IMR-90 (cell line): ENCODE measurements at regions not wholly inside any gene's neighbourhood (a gene's known extent, or its start where the extent isn't known, plus 50 kb on each side); places are given as distances from the start of the nearest gene placed in this dataset.
A peak's percentile ranks its signal among the peaks of the same experiment; 100 is the strongest.

Source experiments
- ATAC-seq: fragments of 200-7000 bp; cut with Tn5 transposase; 2 replicates; pipeline ENCODE4 v1.9.1; 2020; ENCODE audit warnings: low read depth, mild to moderate bottlenecking, moderate library complexity
- BruUV-seq: library from RNA; stranded (reverse); fragments of 400-500 nt; replicated peaks from 2 replicates; lab custom pipeline; 2021; lab: Mats Ljungman, UMichigan
- CTCF ChIA-PET: fragments of 300-600 bp; formaldehyde crosslinking; extraction: SDS; loops from one replicate; lab custom pipeline; 2021; ENCODE audit warnings: antibody characterized with exemption; lab: Yijun Ruan, JAX
- POLR2A ChIA-PET: fragments of 300-600 bp; sonication (Branson Sonifier 250); formaldehyde crosslinking; loops from one replicate; lab custom pipeline; 2022; ENCODE audit warnings: antibody characterized with exemption; ENCODE audit not compliant: unreplicated experiment; lab: Charles Lee
- DNase-seq: peaks from one replicate; pipeline ENCODE4 v3.0.0; 2013
- H2AFZ ChIP-seq: replicated peaks from 2 replicates; pipeline ENCODE3; 2013; ENCODE audit warnings: low read length, mild to moderate bottlenecking; ENCODE audit not compliant: poor library complexity
- H2AK5ac ChIP-seq: 2 replicates; pipeline ENCODE4 v1.6.1; 2013; ENCODE audit warnings: low read depth, low read length, inconsistent platforms
- H2AK9ac ChIP-seq: replicated peaks from 2 replicates; pipeline ENCODE3; 2013; ENCODE audit warnings: mild to moderate bottlenecking, low read depth, low read length, moderate library complexity; ENCODE audit not compliant: poor library complexity
- H2BK120ac ChIP-seq: 2 replicates; pipeline ENCODE4 v1.6.1; 2013; ENCODE audit warnings: low read depth, low read length, inconsistent platforms
- H2BK15ac ChIP-seq: 3 replicates; pipeline ENCODE4 v1.6.1; 2013; ENCODE audit warnings: low read depth, low read length, inconsistent platforms
- H2BK20ac ChIP-seq: 2 replicates; pipeline ENCODE4 v1.6.1; 2013; ENCODE audit warnings: low read depth, mild to moderate bottlenecking, inconsistent platforms, low read length, moderate library complexity
- H2BK5ac ChIP-seq: 2 replicates; pipeline ENCODE4 v1.6.1; 2013; ENCODE audit warnings: mild to moderate bottlenecking, low read depth, low read length, inconsistent platforms; ENCODE audit not compliant: poor library complexity, severe bottlenecking
- H3K14ac ChIP-seq: replicated peaks from 2 replicates; pipeline ENCODE4 v1.6.1; 2013; ENCODE audit warnings: low read depth, low read length, inconsistent platforms
- H3K18ac ChIP-seq: 2 replicates; pipeline ENCODE4 v1.6.1; 2013; ENCODE audit warnings: low read depth, low read length, control low read depth
- H3K23ac ChIP-seq: 2 replicates; pipeline ENCODE4 v1.6.1; 2013; ENCODE audit warnings: low read depth, low read length, inconsistent platforms
- H3K27ac ChIP-seq: 2 replicates; pipeline ENCODE4 v1.5.1; 2013; ENCODE audit warnings: mild to moderate bottlenecking, control low read depth, low read length; ENCODE audit not compliant: insufficient read depth
- H3K27me3 ChIP-seq: 2 replicates; pipeline ENCODE4 v1.6.1; 2013; ENCODE audit warnings: low read length; ENCODE audit not compliant: control insufficient read depth, insufficient read depth
- H3K36me3 ChIP-seq: 2 replicates; pipeline ENCODE4 v1.6.1; 2013; ENCODE audit warnings: low read length, mixed read lengths; ENCODE audit not compliant: control insufficient read depth, insufficient read depth
- H3K4ac ChIP-seq: 2 replicates; pipeline ENCODE4 v1.6.1; 2013; ENCODE audit warnings: low read depth, low read length, inconsistent platforms
- H3K4me1 ChIP-seq: 2 replicates; pipeline ENCODE4 v1.6.1; 2013; ENCODE audit warnings: low read length, mixed read lengths; ENCODE audit not compliant: control insufficient read depth, insufficient read depth
- H3K4me2 ChIP-seq: 2 replicates; pipeline ENCODE4 v1.6.1; 2013; ENCODE audit warnings: low read depth, mild to moderate bottlenecking, control low read depth, low read length, moderate library complexity
- H3K4me3 ChIP-seq: 2 replicates; pipeline ENCODE4 v1.5.1; 2013; ENCODE audit warnings: low read depth, mild to moderate bottlenecking, control low read depth, low read length, moderate library complexity; ENCODE audit not compliant: insufficient read depth
- H3K56ac ChIP-seq: 2 replicates; pipeline ENCODE4 v1.6.1; 2013; ENCODE audit warnings: low read length, inconsistent platforms; ENCODE audit not compliant: insufficient read depth; ENCODE audit errors: extremely low read depth
- H3K79me1 ChIP-seq, 2 experiments: 2 replicates each; pipeline ENCODE4 v1.6.1; 2013; ENCODE audit warnings: low read length in 2 of 2, inconsistent platforms in 1 of 2, low read depth in 1 of 2
- H3K9ac ChIP-seq: 2 replicates; pipeline ENCODE4 v1.6.1; 2013; ENCODE audit warnings: low read depth, low read length, control low read depth
- H3K9me1 ChIP-seq: 2 replicates; pipeline ENCODE4 v1.6.1; 2013; ENCODE audit warnings: low read length, inconsistent platforms; ENCODE audit not compliant: insufficient read depth
- H3K9me3 ChIP-seq: 2 replicates; pipeline ENCODE4 v1.6.1; 2013; ENCODE audit warnings: low read length; ENCODE audit not compliant: control insufficient read depth, insufficient read depth
- H4K20me1 ChIP-seq: 2 replicates; pipeline ENCODE4 v1.6.1; 2013; ENCODE audit warnings: low read length, inconsistent platforms; ENCODE audit not compliant: insufficient read depth
- H4K5ac ChIP-seq: 2 replicates; pipeline ENCODE4 v1.6.1; 2013; ENCODE audit warnings: mild to moderate bottlenecking, low read depth, low read length, control low read depth
- H4K8ac ChIP-seq, 2 experiments: 2 replicates each; pipeline ENCODE4 v1.6.1; 2013; ENCODE audit warnings: low read depth in 2 of 2, low read length in 2 of 2, control low read depth in 1 of 2, inconsistent platforms in 1 of 2
- H4K91ac ChIP-seq: 2 replicates; pipeline ENCODE4 v1.6.1; 2013; ENCODE audit warnings: low read depth, low read length, inconsistent platforms; ENCODE audit not compliant: insufficient read depth
- FOS ChIP-seq: fragments of 150-350 bp; IDR thresholded peaks from 2 replicates; pipeline ENCODE4 v1.6.1; 2016; ENCODE audit warnings: low read depth, low read length
- MAFK ChIP-seq: IDR thresholded peaks from 2 replicates; pipeline ENCODE4 v1.6.1; 2012; ENCODE audit warnings: low read depth, low read length, improper control_type of control experiment
- MAZ ChIP-seq: IDR thresholded peaks from 2 replicates; pipeline ENCODE4 v1.6.1; 2012; ENCODE audit warnings: low read depth, mild to moderate bottlenecking, low read length, improper control_type of control experiment, moderate library complexity, borderline replicate concordance
- MXI1 ChIP-seq: IDR thresholded peaks from 2 replicates; pipeline ENCODE4 v1.6.1; 2012; ENCODE audit warnings: low read depth, mild to moderate bottlenecking, low read length, moderate library complexity, borderline replicate concordance
- RAD21 ChIP-seq: IDR thresholded peaks from 2 replicates; pipeline ENCODE4 v1.6.1; 2012; ENCODE audit warnings: low read length, improper control_type of control experiment
- RCOR1 ChIP-seq: IDR thresholded peaks from 2 replicates; pipeline ENCODE4 v1.6.1; 2012; ENCODE audit warnings: mild to moderate bottlenecking, low read length, improper control_type of control experiment; ENCODE audit not compliant: insufficient replicate concordance
- RFX5 ChIP-seq: IDR thresholded peaks from 2 replicates; pipeline ENCODE4 v1.8.0; 2012; ENCODE audit warnings: low read depth, mild to moderate bottlenecking, low read length, moderate library complexity
- SMC3 ChIP-seq: fragments of 150-350 bp; IDR thresholded peaks from 2 replicates; pipeline ENCODE4 v1.6.1; 2016; ENCODE audit warnings: low read depth, mild to moderate bottlenecking, antibody characterized with exemption, low read length, moderate library complexity
- WGBS, 2 experiments: methylation state at CpG; one replicate each; pipeline versions ENCODE4 v1.1.5 to v1.1.7; 2013; ENCODE audit warnings: missing lambda C conversion rate in 2 of 2; ENCODE audit not compliant: insufficient read length in 1 of 2; ENCODE audit errors: extremely low coverage in 2 of 2; 5-methylcytosine and 5-hydroxymethylcytosine counted together
- dilution Hi-C: fragments of 300-500 bp; cut with HindIII; formaldehyde crosslinking; loops from one replicate; pipeline ENCODE4 v1.14.3; 2018; ENCODE audit warnings: low sequenced_read_pairs; ENCODE audit not compliant: unreplicated experiment
- in situ Hi-C: fragments of 300-500 bp; cut with MboI; formaldehyde crosslinking; loops from 3 replicates; pipeline ENCODE4 v1.14.3; 2019; ENCODE audit warnings: low sequenced_read_pairs, inconsistent platforms, mixed read lengths
- intact Hi-C: fragments of 100-400 bp; cut with micrococcal nuclease; formaldehyde crosslinking; loops from 2 replicates; pipeline ENCODE4 v1.10.0; 2022

DNA sequence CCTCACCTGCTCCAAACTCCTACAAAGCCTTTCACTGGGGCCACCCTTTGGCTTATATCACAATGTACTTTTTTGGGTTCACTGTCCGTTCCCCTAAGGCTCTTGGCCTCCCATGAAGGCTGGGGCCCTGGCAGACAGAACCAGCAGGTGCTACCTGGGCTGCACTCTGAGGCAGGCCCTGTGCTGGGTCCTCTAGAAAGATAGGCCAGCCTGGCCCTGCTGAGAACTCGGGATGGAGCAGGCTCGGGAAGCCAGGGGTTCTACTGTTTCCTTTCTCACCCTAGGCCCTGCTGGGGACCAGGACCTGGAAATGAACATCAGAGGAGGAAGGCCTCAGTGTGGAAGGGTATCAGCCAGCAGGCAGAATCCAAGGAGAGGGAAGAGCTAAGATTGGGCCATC is 79.5 kb downstream of the MRPL14 start:
- H2BK20ac ChIP-seq: peak overlapping the region; percentile 8; the same call in 1 of the 2 replicates
- WGBS, 2 experiments: 100% methylated on average over 1 of the region's 3 CpGs; no CpG with 5 or more reads in 1 of the 2 experiments
- peak overlapping the region; percentile 33; the same call in 1 of the 2 replicates for H4K91ac ChIP-seq
- no peak overlapping the region for H2AK9ac ChIP-seq
- no peak overlapping the region for H3K14ac ChIP-seq
- dilution Hi-C loops (no loop called here), intact Hi-C loops (no loop called here), in situ Hi-C loops (no loop called here)
- H3K56ac ChIP-seq: no peak overlapping the region
- no peak overlapping the region for H4K5ac ChIP-seq
- peak overlapping the region; percentile 61; the same call in 1 of the 2 replicates for H2AK5ac ChIP-seq
- no peak overlapping the region for H2BK5ac ChIP-seq
- H2BK15ac ChIP-seq: no peak overlapping the region; the same call in 1 of the 3 replicates
- no peak overlapping the region for H3K4me3 ChIP-seq
- H3K23ac ChIP-seq: no peak overlapping the region
- peaks cover 47% of the 10 kb centered on the region for H3K9me1 ChIP-seq
- H3K4ac ChIP-seq: 0 out of 2 replicates have a peak overlapping the region, but pooled peaks have one; percentile 10
- H3K27me3 ChIP-seq: no peaks in the 10 kb centered on the region
- H3K27ac ChIP-seq: no peak overlapping the region
- no peak for DNase-seq
- H3K18ac ChIP-seq: no peak overlapping the region; the same call in 1 of the 2 replicates
- CTCF ChIA-PET: interaction anchor here (0.7 kb wide), 1 partner anchor 70 kb away, joined by 3 read pairs; no protein-coding TSS in a partner anchor
- POLR2A ChIA-PET: no interaction called here
- TF ChIP-seq SMC3 (no peak), RFX5 (no peak), RAD21 (no peak), RCOR1 (no peak), MAZ (no peak), MXI1 (no peak), MAFK (no peak), FOS (no peak)
- no peaks in the 10 kb centered on the region for H3K36me3 ChIP-seq
- peaks cover 55% of the 10 kb centered on the region for H3K4me1 ChIP-seq
- H3K79me1 ChIP-seq: peaks cover 0 to 21% of the 10 kb centered on the region in 2 experiments; a peak in 2 of 4 replicates
- ATAC-seq: no peak
- no peak overlapping the region for H3K9ac ChIP-seq
- no peak overlapping the region for H3K4me2 ChIP-seq
- BruUV-seq: no TSS peak
- no peaks in the 10 kb centered on the region for H3K9me3 ChIP-seq
- H2AFZ ChIP-seq: peak overlapping the region; percentile 26
- H2BK120ac ChIP-seq: peak overlapping the region; percentile 45; the same call in 1 of the 2 replicates
- H4K8ac ChIP-seq: no peak overlapping the region
- H4K20me1 ChIP-seq: no peaks in the 10 kb centered on the region
